T-helper 2 cell (primary cell): ENCODE measurements at regions not wholly inside any gene's neighbourhood (a gene's known extent, or its start where the extent isn't known, plus 50 kb on each side); places are given as distances from the start of the nearest gene placed in this dataset.
"Not testable (repeated sequence)": the region's sequence is repeated elsewhere in the genome, so short reads cannot be mapped to it uniquely, and the experiment has no call there.

Experiments used
- DNase-seq, 5 experiments: peaks; one replicate each; pipeline versions ENCODE4 v3.0.0 to v3.0.0-alpha.2; 2012 to 2022

DNA sequence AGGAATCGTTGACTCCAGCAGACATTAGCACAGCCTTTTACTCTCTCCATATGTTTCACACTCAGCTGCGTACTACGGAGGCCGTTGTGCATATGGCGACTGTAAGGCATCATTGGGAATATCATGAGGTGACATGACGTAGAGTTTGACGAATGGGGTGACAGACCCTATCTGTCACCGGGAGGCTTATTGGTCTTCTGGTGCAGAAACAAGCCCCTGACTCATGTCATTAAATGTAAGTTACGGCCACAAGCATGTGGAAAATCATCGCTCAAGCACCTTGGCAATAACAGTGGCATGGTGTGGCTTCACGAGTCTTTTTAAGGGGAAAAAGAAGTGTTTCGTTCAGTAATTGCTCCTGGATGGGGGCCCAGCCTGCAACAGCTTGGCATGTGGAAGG, 115.2 kb upstream of the LRPAP1 start:
- DNase-seq = no peak

DNA sequence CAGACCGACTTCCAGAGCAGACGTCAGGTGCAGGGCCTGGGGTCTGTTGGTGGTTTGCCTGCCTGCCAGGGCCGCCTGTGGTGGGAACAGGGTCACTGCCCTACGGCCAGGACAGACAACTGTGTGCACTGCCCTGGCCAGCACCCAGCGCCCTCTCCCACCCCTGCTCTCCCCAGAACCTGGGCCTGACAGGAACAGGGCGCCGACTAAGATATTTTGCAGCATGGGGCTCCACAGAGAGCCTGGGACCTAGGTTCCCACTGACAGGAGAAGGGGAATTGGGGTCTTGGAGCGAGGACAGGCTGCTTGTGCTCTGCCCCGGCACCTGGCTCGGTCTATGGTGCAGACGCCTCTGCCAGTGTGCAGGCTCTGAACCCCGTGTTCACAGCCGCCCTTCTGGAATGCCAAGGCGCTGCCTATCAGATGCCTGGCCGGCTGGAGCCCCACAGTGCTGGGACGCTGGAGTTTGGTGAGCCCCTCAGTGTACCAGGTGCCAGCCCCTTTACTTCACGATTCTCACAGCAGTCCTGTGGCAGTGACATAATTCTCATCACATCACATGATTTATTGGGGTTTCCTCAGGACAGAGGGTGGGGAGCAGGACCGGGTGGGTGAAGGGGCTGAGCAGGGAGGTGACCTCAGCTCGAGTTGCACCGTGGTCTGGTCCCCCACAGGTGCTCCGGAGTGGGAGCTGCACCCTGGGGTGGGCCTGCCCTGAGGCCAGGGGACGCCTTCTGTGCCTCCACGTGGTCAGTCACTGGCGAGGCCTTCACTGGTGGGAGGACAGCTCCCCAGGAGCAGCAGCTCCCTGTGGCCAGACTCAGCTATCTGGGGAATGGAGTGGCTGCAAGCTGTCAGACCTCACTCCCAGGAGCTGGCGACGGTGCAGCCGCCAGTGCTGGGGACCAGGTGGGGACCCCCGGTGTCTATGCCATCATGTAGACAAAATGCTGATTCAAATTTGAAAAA, 113.8 kb upstream of the LRPAP1 start:
- DNase-seq = no peak

DNA sequence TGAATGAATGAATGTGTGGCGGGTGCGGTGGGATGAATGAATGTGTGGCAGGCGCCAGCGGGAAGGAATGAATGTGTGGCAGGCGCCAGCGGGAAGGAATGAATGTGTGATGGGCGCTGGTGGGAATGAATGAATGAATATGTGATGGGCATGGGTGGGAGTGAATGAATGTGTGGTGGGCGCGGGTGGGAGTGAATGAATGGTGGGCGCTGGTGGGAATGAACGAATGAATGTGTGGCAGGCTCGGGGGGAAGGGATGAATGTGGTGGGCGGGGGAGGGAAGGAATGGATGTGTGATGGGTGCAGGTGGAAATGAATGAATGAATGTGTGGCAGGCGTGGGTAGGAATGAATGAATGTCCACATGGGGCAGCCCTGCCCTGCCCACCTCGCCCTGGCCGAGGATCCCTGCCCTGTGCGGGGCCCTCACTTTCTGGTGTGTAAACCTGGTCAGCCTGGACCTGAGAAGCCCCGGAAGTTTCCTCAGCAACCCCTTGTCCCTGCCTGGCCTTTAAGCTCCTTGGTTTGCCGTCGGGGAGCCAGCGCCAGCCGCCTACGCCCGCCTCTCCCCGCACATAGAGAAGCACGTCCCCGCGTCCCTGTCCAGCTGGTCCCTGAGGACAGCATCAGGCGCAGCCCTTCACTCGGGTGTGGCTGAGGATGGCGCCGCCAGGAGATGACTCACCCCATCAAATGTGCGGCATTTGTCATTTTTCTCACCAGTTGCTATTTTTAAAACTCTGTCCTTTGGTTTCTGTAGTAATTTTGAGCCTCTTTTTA, 112.8 kb upstream of the LRPAP1 start:
- no peak for DNase-seq

DNA sequence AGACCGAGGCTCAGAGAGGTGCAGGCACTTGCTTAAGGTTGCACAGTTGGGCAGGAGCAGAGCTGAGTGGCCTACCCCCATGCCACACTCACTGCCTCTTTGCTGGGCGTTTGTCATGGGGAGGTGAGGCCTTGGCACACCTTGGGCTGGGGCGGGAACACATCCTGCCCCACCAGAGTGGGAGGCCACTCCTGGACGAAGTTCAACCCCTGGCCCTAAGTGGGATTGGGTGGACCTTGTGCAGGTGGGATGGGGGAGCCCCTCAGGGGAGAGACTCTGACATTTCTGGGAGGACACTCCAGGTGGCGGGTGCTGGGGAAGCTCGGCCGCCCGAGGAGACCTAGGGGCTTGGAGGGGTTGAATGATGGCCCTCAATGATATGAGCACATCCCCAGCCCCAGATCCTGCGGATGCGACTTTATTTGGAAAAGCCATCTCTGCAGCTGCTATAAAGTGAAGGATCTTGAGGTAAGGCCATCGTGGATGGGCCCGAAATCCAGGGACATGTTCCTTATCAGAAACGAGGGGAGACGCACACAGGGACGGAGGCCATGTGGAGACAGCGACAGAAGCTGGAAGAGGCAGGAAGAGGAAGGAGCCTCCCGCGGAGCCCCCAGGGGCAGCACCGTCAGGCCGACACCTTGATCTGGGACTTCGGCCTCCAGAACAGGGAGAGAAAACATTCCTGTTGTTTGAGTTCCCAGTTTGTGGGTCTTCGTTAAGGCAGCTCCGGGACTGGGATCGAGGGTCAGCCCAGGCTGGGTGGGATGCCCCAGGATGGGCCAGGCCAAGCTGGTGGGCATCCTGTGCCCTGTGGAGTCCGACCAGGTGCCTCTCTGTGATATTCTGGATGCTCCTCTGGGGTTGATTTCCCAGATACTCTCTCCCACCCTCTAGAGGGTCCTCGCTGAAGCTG, 111.6 kb upstream of the LRPAP1 start:
- DNase-seq = no peak

DNA sequence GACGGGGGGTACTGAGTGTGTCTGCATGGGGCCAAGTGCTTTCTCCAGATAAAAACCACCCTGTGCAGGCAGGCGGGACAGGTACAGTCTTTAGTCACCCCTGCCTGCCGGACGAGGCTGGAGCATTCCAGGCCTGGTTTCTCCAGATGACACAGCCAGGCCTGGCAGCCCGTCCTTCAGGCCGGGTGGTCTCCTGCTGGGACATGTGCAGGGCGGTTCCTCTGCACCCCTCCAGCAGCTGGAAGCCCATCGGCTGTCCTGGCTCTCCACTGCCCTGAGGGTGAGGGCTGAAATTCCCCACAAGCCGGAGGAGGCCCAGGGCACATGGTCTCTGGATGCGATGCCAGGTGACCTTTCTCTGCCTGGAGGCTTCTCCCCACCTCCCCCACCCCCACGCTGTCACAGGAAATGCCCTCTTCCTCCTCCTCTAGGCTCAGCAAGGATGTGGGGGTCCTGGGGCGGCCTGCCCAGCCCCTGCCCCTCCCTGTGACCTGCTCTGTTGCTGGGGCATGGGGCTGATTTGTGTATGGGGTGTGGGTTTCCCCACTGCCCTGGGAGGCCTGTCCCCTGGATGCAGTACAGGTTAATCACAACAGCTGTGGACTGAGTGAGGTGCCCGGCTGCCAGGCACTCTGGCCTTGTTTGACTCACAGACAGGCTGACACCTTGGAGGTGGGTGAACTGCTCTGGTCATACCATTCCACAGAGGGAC, 110.7 kb upstream of the LRPAP1 start:
- no peak for DNase-seq

GRCh38 chr4:3642056-3642630, 109.9 kb upstream of the LRPAP1 start:
- DNase-seq = no peak

DNA sequence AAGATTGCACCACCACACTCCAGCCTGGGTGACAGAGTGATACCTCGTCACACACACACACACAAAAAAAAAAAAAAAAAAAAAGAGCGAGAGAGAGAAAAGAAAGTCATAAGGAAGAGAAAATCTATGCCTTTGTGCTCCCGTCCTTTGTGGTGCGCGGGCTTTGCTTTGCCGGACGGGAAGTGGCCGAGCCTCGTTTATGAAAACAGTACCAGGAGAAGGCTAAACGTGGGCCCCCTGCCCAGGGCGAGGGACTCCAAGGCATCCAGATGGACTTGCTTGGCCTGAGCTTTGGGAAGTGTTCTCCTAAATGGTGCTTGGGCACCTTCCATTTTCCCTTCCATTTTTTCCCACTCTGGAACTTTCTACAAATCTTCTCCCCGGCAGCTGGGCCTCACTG, 109.3 kb upstream of the LRPAP1 start:
- DNase-seq = no peak

- no peak for DNase-seq
Observed at GRCh38 chr4:3640587-3640962, 108.4 kb upstream of the LRPAP1 start.

GRCh38 chr4:3639613-3640586, 107.7 kb upstream of the LRPAP1 start:
- no peak for DNase-seq

- no peak for DNase-seq
Observed at GRCh38 chr4:3638080-3638795, 106.0 kb upstream of the LRPAP1 start.

DNA sequence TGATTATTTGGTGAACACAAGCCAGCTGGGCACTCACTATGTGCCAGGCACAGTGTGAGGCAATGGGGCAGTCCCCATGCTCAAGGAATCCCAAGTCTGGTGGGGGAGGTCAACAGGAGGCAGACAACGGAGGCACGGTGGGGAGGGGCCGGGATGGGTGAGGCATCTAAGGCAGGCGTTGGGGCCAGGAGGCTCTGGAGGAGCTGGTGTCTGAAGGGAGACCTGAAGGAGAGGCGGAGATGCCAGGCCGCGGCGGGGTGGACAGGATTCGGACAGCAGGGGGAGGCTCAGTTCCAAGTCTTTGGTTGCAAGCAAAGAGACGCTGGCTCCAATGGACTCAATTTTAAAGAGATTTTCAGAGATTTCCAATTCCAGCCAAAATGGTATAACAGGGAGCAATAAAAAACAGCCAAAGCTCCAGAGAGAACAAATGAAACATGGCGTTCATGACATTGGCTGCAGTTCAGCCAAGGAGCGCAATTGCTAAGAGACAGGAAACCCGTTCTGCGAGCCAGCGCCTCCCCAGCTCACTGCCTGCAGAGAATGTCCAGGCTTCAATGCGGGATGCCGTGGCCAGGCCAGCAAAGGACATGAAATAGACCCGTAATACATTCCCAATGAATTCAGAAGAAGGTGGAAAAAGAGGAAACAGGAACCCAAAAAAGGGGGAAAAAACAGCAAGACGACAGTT, 105.2 kb upstream of the LRPAP1 start:
- no peak for DNase-seq

DNA sequence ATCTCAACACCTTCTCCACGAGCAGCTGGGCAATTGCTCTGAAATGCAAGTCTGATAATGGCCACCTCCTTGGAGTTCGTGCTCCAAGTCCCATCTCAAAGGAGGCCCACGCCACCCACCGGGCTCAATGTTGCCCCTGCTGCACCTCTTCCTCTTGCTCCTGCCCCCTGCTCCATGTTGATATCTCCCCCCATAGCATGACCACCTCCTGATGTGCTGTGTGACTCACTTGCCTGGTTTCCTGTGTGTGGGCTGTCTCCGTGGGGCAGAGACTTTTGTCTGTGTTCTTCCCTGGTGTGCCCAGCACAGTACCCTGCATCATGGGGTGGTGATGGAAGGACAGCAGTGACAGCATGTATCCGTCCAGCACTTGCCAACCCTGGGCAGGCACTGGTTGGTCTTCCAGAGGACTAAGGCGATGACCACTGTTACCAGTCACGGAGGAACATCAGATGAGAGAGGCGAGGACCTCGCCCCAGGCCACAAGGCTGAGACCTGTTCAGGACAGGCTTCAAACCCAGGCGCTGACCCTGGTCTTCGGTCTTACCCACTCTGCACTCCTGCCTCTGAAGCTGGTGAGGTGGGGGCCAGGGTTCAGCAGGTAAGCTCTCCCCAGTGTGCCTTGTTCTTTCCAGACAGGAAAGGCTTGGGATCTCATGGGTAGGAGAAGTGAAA, 104.6 kb upstream of the LRPAP1 start:
- DNase-seq = no peak

GRCh38 chr4:3636020-3636419, 103.8 kb upstream of the LRPAP1 start:
- not testable (repeated sequence) for DNase-seq

GRCh38 chr4:3634894-3635820, 102.9 kb upstream of the LRPAP1 start:
- DNase-seq = no peak

GRCh38 chr4:3634281-3634857, 102.1 kb upstream of the LRPAP1 start:
- DNase-seq = no peak

GRCh38 chr4:3633277-3633676, 101.1 kb upstream of the LRPAP1 start:
- DNase-seq = not testable (repeated sequence)

- DNase-seq = not testable (repeated sequence)
Observed at GRCh38 chr4:3632794-3633193, 100.6 kb upstream of the LRPAP1 start.
